SU-DHL-6 (cell line): ENCODE measurements at regions not wholly inside any gene's neighbourhood (a gene's known extent, or its start where the extent isn't known, plus 50 kb on each side); places are given as distances from the start of the nearest gene placed in this dataset.

ENCODE experiments used
- CTCF ChIP-seq: fragments of 200-600 bp; sonication (generic); IDR thresholded peaks from one replicate; pipeline ENCODE4 v1.5.1; 2017; ENCODE audit warnings: antibody characterized with exemption, mild to moderate bottlenecking, low read length, moderate library complexity; ENCODE audit not compliant: insufficient read depth, poor library complexity, severe bottlenecking
- EZH2phosphoT487 ChIP-seq: fragments of 200-600 bp; sonication (generic), shearing (Covaris generic); conservative IDR thresholded peaks from 2 replicates; pipeline ENCODE4 v1.6.1; 2018; ENCODE audit warnings: mild to moderate bottlenecking, antibody characterized with exemption, low read length, moderate library complexity, mixed read lengths

- TF ChIP-seq CTCF, result peak; percentile 67
- no peak for TF ChIP-seq EZH2phosphoT487
Measured at GRCh38 chr18:45386041-45386655, 229.1 kb upstream of the SLC14A2 start.
